COR-L47 (cell line): ENCODE measurements at regions not wholly inside any gene's neighbourhood (a gene's known extent, or its start where the extent isn't known, plus 50 kb on each side); places are given as distances from the start of the nearest gene placed in this dataset.

Experiments
- DNase-seq: peaks from one replicate; lab custom pipeline; 2025; lab: John Stamatoyannopoulos, UW

DNA sequence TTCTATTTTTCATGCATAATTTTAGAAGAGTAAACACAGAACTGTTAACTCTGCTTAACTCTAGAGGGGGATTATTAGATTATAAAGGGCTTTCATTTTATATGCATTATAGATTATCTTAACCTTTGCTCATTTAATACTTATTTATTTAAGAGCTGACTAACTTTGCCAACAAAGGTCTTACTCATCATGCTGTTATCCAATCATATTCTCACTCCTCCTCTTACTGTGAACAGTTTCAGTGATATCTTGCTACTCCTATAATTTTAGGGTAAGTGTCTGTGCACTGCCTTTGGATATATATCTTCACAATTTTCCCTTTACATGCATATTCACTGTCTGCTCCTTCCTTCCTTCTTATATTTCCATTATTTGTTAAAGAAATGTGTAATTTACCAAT, 1814.9 kb downstream of the STIM2 start:
- DNase-seq, result no peak

DNA sequence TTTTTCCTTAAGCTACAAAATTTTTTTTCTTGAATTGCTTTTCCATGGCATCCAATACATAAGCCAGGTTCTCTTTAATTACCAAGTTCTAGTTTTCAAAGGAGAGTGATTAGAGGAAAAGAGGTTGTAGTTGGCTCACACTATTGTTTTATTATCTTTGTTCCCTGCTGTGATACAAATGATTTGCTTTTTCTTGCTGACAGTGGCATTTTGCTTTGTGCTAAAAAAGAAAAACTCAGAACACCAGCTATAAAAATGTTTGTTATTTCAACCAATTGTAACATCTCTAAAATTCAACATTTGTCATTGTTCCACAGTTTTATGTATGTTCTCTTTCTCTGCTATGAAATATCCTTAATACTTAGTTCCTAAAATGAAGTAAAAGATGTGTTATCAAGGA, 1817.2 kb downstream of the STIM2 start:
- no peak for DNase-seq

DNA sequence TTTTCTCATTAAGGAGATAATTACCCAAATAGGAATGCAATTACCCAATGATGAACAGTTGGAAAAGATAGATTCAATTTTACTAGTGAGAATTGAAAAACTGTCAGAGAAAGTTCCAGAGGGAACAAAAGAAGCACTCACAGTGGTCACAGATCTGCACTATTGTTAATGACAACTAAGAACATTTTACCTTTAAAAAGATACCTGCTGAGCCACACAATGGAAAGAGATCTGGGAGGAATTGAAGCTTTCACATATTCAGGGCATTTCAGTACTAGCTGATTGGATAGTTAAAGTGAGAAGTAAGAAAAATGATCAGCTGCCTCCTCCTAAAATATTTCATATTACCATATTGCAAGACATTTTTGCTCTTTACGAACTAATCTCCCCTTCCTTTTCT, 1822.2 kb downstream of the STIM2 start:
- DNase-seq, result peak; percentile 2

DNA sequence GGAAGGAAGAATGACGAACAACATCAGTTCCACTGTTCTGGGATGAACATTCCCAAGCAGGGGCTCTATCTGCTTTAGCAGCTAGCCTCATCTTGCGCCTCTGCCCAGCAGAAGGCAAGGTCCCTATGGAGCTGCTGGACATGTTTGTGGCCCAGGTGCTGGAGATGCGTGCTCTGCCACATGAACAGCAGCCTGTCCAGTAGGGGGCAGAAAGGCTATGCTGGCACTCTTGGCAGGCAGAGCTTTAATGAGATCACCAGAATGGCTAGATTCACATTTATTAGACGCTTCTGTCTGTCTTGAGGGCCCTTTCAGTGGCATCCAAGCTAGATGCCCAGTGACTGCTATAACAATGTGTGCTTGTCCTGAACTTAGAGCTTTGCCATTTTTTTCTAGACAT, 1826.0 kb downstream of the STIM2 start:
- DNase-seq, result no peak

DNA sequence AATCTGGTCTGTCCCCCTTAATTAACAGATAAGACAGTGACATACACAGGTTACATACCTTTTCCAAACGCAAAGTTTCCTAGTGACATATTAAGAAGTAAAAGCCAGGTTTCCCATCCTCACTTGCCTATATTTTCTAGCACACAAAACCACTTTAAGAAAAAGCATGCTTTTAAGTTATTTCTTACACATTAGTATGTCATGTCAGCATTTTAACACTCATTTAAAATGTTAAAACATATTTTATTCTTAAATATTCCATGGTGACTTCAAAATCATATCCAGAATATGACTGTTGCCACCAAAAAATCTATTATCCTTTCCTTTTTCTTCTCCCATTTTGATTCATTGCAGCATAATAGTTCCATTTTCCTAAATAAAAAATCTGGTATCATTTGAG, 1830.2 kb downstream of the STIM2 start:
- DNase-seq, result no peak

DNA sequence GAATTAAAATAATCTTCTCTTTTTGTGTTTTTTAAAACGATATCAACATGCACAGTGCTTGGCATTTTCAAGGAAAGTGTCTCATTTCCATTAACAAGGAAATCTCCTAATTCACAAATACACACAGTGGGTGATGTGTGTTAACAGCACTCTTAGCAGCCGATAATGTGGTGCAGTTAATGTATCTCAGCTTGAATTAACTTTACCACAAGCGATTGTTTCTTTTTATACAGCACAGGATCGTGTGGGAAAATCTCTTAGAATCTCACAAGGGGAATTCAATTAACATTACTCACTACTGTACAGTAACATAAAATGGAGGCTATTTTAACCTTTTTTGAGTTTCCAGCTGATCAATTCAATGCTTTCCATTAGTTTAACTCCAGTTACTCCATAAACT, 1841.9 kb downstream of the STIM2 start:
- no peak for DNase-seq

DNA sequence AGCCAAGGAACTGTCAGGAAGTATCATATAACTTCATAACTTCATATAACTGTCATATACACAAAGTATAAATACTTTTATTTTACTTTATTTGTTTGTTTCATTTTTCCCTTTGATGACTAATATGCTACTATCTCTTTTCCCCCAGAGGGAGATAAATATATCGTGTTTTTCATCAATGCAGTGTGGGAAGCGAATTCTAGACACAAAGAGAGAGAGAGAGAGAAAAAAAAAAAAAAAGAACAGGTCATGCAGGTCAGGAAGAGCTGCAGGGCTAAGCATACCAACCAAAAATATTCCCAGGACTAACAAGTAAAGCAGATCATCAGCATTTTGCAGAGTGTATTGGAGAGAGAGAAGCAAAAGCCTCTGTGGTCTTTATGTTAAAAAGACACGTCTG, 1849.2 kb downstream of the STIM2 start:
- no peak for DNase-seq

DNA sequence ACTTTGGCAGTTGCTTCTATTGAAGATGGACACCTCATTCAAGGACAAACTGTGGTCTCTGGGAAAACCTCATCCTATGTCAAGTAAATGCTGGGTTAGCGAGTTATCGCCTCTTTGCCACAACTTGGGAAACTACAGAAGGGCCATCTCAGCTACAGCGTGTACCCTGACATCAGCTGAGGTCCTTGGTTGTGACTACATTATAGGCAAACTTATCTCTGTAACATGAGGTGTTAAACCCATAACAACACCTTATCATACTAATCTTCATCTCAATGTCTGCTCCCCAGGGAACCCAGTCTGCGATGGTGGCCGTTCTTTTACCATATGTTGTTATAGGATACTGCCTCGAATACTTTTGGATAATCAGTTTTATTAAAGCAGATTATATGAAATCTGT, 1862.7 kb downstream of the STIM2 start:
- no peak for DNase-seq

DNA sequence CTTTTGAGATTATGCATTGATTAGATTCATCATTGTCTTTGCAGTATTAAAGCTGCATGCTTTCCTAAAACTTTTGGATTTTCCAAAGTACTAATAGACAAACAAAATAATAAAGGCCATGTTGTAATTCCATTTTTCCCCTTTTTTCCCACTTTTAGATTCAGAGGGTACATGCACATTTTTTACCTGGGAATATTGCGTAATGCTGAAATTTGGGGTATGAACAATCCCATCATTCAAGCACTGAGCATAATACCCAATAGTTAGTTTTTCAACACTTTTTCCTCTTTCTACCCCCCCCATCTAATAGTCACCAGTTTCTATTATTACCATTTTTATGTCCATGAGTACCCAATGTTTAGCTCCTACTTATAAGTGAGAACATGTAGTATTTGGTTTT, 1863.6 kb downstream of the STIM2 start:
- DNase-seq, result no peak

DNA sequence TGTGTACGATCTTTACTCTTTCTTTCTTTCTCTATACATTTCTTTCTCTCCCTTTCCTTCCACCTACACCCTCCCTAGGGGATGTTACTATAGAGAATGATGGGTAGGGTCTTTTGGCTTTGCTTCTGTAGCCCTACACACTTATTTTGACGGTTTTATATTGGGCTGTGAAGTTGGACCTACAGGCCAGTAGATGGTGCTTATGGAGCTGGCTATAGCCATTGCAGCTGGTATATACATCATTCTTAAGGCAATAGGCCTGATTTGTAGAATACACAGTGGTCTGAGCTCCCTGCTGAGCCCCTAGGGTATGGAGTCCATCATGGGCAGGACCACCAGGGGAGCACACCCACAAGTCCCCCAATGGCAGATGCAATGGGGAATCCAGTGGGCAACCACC, 1869.7 kb downstream of the STIM2 start:
- no peak for DNase-seq

DNA sequence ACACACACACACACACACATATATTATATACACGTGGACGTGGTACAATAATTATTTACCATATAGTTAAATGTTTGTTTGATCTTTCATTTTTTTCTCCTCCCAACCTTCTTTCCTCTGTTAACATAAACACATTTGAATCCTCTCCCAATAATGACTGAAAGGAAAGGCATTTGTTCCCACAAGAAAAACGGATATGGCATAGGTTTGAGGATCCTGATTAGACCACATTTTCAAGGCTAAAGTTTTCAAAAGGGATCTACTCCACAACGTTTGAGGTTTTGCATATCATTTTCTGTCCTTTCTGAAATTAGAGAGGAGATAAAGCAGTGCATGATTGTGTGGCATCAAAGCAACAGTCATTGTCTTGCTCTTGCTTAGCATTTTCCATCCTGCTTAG, 1883.4 kb downstream of the STIM2 start:
- DNase-seq, result no peak

DNA sequence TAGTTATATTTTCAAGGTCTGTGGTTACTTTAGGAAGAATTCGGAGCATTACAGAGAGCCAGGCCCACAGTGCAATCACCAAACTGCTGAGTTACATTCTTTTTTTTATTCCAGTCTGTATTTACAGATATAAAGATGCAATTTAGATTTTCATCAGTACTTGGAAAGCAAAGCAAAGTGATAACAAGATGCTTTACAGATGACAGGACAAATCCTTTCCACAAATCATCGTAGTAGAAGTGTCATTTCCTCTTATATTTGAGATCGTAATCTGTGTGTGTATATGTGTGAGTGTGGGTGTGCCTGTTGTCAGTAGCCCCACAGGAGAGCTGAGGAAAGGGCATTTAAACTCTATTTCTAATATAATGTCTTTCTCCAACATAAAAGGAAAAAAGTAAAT, 1893.7 kb downstream of the STIM2 start:
- DNase-seq, result no peak

DNA sequence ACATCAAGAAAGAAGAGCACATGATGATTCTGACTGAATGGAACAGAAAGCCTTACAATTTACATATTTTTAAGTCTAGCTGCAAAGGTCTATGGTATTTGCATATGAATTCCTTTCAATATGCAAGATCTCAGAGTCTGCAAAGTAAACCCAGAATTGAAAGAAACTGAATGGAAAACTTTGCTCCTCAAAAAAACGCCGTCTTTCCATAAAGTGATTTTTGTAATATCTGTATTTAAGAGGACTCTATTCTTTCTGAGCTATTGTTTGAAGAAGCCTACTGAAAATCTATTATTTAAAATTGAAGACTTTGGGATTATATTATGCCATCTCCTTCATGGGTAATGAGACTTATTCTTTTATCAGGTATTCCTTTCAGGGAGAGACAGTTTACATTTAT, 1894.4 kb downstream of the STIM2 start:
- no peak for DNase-seq

DNA sequence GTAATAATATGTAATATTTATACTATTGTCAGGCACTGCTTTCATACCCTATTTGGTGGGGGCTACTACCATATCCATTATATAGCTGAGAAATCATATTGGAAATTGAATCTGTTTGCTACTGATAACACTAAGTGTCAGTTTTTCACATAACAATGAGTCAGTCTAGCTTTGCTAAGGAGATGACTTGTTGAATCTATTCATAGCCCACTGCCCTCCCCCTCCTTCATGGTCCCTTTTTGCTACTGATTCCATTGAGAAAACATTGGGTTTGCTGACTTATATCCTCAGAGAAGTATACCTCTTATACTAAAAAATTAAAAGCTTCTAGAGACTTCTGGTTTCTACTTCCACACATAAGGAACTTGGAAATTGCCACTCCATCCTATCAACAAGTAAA, 1898.4 kb downstream of the STIM2 start:
- DNase-seq, result no peak

DNA sequence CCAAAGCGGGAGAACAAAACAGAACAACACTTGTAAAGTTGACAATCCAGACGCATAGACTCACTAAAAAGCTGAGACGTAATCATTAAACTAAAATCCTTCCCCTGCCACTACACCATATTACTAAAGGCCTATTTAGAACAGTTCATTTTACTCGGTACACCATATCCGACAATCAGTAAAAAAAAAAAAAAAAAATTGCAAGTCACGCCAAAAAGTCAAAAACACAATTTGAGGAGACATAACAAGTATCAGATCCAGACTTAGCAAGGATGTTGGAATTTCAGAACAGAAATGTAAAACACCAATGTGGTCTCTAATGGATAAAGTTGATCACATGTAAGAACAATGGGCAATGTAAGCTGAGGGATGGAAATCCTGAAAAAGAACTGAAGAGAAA, 1899.4 kb downstream of the STIM2 start:
- no peak for DNase-seq

DNA sequence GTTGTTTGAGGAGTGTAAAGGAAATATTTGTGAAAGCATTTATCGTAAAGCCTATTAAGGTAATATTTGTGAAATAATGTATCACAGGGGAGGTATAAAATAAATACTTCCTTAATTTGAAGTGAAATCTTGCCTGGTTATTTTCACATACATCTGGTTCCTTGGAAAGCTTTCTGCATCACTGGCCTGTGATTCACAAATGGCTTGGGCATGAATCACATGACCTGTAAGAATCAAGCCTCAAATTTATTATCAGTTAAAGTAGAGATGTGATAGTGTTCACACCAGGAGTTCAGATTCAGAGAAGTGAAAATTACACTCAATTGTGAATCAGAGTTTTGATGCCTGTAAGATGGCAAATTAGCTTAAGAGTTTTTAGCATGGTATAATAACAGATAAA, 1911.4 kb downstream of the STIM2 start:
- DNase-seq, result no peak

DNA sequence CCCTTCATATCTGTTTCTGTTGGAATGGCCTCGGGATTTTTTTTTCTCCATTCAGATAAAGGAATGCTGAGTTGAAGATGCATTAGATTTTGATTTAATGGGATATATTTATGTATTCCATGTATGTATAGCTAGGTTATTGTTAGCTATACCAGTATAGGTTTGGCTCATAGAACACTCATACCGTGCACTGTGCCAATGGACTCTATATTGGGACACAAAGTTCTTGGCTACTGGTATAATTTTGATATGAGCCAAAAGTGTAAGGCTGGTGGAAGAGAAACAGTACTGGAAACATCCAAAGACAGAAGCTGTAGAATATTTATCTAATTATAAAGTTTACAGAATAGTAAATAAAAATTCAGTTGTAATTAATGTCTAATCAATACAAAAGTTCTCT, 1912.1 kb downstream of the STIM2 start:
- no peak for DNase-seq

DNA sequence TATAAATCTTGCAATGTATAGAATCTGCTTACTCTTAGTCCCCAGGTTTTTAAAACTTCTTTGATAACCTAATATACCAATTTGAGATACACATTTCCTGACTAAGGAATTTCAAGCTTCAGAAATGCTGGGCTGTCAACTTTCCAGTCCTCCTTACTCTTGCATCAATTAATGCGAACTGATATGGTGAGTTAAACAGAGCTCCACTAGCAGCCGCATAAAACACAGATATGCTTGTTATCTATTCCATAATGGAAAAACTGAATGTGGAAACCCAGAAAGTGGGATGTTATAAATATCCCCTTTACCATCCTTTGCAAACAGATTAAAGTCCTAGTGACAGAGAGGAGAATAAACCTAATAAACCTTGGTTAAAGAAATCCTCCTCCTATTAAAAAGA, 1913.7 kb downstream of the STIM2 start:
- no peak for DNase-seq

DNA sequence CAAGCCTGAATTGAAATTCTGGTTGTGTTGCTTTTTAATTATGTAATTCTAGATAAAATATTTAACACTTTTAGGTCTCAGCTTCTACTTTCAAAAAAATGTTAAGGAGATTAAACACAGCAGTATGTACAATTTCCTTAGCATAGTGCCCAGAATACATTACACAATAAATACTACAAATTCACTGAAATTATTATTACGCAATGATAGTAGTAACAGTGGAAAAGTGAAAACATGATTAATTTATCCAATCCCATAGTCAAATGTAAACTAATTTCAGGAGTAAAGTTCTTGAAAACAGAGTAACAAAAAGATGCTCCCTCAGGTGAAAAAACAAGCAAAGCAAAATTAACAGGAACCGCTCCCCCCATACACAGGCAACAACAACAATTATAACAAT, 1915.4 kb downstream of the STIM2 start:
- DNase-seq, result no peak

DNA sequence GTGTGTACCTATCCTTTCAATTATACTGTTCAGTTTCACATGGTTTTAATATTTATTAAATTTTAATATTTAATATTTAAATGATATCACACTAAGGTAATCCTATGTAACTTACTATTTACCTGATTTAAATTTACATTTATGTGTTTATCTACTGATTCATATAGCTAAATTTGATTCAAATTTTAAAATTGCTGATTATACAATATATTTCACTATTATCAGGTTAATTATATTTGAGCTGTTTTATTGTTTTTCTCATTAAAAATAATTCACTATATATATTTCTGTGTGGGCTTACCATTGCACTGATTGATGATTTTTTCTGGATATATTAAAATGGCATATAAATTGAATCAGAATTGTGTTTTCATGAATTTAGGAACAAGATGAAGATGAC, 1923.5 kb downstream of the STIM2 start:
- no peak for DNase-seq

DNA sequence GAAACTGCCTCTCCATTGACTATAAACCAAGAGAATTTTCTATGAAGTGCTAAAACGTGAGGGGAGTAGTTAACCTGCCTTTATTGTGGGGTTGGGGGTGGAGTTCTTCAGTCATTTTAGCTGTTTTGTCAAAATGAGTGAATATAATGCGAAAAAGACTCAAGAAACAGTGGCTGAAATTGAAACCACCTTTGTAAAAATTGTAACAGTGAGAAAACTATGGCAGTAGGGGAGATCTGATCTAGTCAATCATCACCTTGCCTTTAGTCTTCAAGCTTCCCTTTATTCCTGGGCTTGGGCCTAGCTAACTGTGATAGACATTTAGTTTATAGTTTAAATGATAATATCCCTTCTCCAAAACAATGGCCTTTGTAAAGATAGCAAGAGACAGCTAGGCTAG, 1927.3 kb downstream of the STIM2 start:
- DNase-seq, result no peak

DNA sequence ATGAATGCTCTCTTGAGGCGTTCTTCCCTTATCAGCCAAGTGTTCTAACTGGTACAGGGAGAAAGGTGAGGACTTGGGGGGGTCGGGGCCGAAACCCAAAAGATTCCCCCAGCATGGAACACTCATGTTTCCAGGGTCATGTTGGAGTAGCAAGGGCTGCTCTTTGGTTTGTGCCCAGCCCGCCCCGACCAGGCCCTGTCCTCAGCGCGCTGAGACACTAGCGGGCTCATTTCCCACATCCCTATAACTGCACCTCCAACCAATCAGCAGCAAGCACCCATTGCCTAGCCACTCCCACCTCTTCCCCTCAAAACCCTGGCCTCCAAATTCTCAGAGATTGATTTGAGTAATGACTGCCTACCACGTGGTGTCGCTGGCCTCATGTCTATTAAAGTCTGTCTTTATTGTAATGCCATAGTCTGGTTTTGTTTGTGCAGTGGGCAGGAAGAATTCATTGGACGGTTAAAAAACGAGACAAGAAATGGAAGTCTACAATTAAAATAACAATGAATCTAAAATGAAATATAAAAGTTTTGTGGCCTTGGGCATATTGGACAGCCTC, 1928.4 kb downstream of the STIM2 start:
- no peak for DNase-seq

DNA sequence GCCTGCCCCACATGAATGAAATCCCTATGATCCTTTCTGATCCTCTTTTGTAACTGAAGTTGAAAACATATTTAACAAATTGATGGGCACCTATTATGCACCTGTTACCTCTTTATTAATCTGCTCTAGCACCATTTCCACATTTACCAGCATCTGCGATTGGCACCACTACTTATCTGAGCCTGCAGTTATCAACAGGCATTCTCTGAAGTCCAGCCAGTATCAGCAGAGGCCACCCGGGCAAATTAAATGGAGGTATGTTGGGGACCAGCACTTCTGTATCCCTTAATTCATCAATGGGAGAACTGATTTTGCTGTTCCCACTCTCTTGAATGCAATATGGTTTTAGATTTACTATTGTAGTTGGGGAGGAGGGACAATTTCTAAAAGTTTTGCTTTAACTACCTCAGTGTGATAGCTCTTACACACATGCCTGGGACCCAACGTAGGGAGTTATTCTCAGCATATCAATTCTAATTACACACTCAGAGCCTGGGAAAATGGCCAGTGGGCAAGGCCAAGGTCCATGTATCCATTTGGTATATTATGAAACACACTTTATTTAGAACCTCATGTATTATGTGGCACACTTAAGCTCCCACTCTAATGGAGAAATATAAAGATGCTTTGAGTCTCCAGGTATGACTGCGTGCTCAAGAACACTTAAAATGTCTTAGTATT, 1927.1 kb upstream of the PCDH7 start:
- DNase-seq, result no peak

DNA sequence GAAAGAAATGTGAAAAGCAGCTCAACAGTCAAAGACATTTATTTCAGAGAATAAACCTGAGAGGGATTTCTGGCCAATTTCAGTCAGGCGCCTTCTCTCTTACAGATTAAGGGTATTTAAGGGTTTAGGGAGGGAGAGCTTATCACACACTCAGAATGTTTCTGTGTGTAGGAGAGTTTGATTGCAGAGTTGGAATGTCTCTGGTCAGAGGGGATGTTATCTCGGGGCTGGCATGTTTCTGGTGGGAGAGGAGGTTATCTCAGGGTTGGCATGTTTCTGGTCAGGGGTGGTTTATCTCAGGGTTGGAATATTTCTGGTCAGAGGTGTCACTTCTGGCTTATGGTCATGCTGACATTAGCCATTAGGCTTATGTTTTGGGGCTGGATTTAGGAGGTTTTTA, 1920.5 kb upstream of the PCDH7 start:
- no peak for DNase-seq

DNA sequence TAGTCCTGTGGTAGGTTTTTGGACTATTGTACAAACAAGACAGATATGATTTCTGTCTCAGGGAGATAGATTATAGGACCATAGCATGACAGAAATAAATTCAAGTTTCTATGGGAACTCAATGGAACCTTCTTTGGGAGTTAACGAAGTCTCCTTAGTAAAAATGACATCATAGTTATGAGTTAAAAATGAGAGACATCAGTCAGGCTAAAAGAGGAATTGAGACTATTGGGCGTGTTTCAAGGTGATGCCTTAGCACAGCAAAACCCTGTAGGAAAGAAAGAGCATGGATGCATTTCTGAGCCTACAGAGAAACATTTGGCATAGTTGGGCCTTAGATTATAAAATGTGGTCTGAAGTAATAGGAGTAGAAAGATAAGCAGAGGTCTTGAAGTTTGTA, 1909.1 kb upstream of the PCDH7 start:
- DNase-seq, result no peak
